ENCODE measurements at regions not wholly inside any gene's neighbourhood (a gene's known extent, or its start where the extent isn't known, plus 50 kb on each side); places are given as distances from the start of the nearest gene placed in this dataset.

- Histone ChIP-seq H3K27me3 (no peaks in the 10 kb centered on the region), H3K27ac (no peak overlapping the region), H3K36me3 (ENCODE audit: low read depth, missing control alignments) (no peaks in the 10 kb centered on the region), H3K4me1 (no peaks in the 10 kb centered on the region), H3K9me3 (no peaks in the 10 kb centered on the region), H3K4me3 (no peak overlapping the region)
- no peak for DNase-seq
- intact Hi-C loops (cut with DNase I; ENCODE audit: low total_unique reads): no loop called here
- no peak for TF ChIP-seq POLR2A (IDR thresholded peaks at IDR 0.05)
- TF ChIP-seq, protein P1, sequence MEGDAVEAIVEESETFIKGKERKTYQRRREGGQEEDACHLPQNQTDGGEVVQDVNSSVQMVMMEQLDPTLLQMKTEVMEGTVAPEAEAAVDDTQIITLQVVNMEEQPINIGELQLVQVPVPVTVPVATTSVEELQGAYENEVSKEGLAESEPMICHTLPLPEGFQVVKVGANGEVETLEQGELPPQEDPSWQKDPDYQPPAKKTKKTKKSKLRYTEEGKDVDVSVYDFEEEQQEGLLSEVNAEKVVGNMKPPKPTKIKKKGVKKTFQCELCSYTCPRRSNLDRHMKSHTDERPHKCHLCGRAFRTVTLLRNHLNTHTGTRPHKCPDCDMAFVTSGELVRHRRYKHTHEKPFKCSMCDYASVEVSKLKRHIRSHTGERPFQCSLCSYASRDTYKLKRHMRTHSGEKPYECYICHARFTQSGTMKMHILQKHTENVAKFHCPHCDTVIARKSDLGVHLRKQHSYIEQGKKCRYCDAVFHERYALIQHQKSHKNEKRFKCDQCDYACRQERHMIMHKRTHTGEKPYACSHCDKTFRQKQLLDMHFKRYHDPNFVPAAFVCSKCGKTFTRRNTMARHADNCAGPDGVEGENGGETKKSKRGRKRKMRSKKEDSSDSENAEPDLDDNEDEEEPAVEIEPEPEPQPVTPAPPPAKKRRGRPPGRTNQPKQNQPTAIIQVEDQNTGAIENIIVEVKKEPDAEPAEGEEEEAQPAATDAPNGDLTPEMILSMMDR (IDR thresholded peaks at IDR 0.05): no peak
- 94 to 96% methylated on average over 2 of the region's 2 CpGs for WGBS, 2 donors
These were observed 1115.6 kb upstream of the CITED2 start for GRCh38 chr6:140490081-140490480.

DNA sequence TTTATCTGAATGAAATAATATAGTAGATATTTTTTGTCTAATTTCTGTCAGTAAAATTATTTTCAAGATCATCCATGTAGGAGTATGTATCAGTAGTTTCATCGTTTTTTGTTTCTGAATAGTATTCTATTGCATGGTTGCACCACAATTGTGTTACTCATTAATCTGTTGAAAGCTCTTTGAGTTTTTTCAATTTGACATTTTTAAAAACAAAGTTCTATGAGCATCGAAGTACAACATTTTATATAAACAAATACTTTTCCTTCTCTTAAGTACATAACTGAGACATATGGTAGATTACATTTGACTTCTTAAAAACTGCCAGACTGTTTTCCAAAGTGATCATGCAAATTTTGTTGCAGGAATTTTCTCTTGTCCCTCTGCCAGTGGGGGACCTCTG is 1113.1 kb upstream of the CITED2 start:
- 86 to 92% methylated on average over 2 of the region's 2 CpGs for WGBS, 2 donors
- TF ChIP-seq POLR2A (IDR thresholded peaks at IDR 0.05): no peak
- TF ChIP-seq, protein P1 (IDR thresholded peaks at IDR 0.05): no peak

DNA sequence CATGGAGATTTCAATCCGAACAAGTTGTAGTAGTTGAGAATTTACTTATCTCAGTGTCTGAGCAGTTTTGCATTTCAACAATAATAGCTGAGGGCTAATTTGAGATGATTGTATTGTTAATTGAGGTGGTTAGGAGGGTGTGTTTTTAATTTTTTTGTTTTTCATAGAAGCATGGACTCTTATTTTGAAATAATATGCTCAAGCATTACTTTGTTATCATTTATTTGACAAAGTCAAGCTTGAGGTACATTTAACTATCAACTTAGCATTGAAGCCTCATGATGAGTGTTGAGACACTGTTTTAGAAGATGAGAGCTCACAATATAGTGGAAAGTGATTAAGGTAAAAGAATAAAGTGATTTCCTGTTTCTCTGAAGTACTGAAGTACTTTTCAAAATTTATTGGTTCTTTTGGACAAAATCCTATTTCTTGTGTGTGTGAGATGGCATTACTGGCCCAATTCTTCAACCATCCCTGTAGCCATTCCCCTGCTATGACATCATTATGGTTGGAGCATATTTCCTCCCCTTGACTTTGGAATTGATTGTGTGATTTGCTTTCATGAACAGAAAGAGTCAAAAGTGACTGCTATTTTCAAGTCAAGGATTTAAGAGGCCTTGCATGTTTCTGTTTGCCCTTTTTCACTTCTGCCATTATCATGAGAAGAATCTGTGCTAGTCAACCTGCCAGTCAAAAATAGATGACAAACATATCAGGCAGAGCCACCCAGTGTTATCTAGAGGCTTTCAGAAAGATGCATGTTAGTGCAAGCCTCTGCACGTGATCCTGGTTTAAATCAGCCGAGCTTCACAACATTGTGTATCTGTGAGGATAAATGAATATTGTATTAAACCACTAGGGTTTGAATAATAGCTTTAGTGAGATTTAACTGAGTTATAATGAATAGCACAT is 1112.3 kb upstream of the CITED2 start:
- H3K36me3 ChIP-seq (ENCODE audit: low read depth, missing control alignments): no peaks in the 10 kb centered on the region
- no peak overlapping the region for H3K27ac ChIP-seq
- DNase-seq: no peak
- 87 to 90% methylated on average over 3 of the region's 3 CpGs for WGBS, 2 donors
- H3K4me3 ChIP-seq: no peak overlapping the region
- no peaks in the 10 kb centered on the region for H3K4me1 ChIP-seq
- H3K9me3 ChIP-seq: no peaks in the 10 kb centered on the region
- no peaks in the 10 kb centered on the region for H3K27me3 ChIP-seq
- intact Hi-C loops (cut with DNase I; ENCODE audit: low total_unique reads): no loop called here
- TF ChIP-seq POLR2A (IDR thresholded peaks at IDR 0.05): no peak
- TF ChIP-seq, protein P1 (IDR thresholded peaks at IDR 0.05): no peak

More for the DNA sequence above, 1113.1 kb upstream of the CITED2 start:
- H3K27me3 ChIP-seq: no peaks in the 10 kb centered on the region
- no peak overlapping the region for H3K27ac ChIP-seq
- intact Hi-C loops (cut with DNase I; ENCODE audit: low total_unique reads): no loop called here
- H3K4me3 ChIP-seq: no peak overlapping the region
- H3K4me1 ChIP-seq: no peaks in the 10 kb centered on the region
- no peak for DNase-seq
- no peaks in the 10 kb centered on the region for H3K9me3 ChIP-seq
- H3K36me3 ChIP-seq (ENCODE audit: low read depth, missing control alignments): no peaks in the 10 kb centered on the region

DNA sequence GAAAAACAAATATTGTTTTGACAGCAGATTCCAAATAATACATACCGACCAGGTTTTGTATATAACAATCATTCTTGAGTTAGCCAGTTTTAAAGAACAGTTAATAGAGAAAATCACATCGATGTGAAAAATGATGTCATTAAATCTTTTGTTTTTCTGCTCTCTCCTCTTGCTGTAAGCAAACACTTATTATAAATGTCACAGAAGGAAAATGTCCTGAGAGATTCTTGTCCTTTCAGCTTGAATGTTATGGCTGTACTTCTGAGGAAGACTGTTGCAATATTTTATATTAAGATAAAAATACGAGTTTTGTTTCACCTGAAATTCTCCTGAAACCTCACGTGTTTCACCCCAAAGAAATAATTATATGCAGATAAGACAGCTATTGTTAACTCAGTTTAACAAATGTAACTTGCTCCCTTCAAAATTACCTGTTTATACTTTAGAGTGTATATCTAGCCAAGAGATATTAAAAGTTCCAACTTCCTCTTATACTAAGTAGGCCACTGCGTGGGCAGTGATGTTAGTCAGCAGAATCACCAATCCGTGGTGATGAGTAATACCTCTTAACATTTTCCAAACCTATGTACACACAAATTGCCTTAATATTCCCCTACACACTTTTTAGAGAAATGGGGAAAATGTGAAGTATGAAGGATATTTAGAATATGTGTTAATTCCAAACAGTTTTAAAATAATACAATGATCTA is 1111.4 kb upstream of the CITED2 start:
- Histone ChIP-seq H3K27me3 (no peaks in the 10 kb centered on the region), H3K4me1 (no peaks in the 10 kb centered on the region), H3K9me3 (no peaks in the 10 kb centered on the region), H3K4me3 (no peak overlapping the region), H3K27ac (no peak overlapping the region), H3K36me3 (ENCODE audit: low read depth, missing control alignments) (no peaks in the 10 kb centered on the region)
- no peak for TF ChIP-seq POLR2A (IDR thresholded peaks at IDR 0.05)
- TF ChIP-seq, protein P1 (IDR thresholded peaks at IDR 0.05): no peak
- intact Hi-C loops (cut with DNase I; ENCODE audit: low total_unique reads): no loop called here
- no peak for DNase-seq
- WGBS, 2 donors: 66 to 67% methylated on average over 6 of the region's 6 CpGs
